ELF-1 (cell line): ENCODE measurements at regions not wholly inside any gene's neighbourhood (a gene's known extent, or its start where the extent isn't known, plus 50 kb on each side); places are given as distances from the start of the nearest gene placed in this dataset.
"Not testable (repeated sequence)": the region's sequence is repeated elsewhere in the genome, so short reads cannot be mapped to it uniquely, and the experiment has no call there.

Experiments used
- DNase-seq: peaks from one replicate; pipeline ENCODE4 v3.0.0-alpha.2; 2016; ENCODE audit warnings: low read depth, low spot score

DNA sequence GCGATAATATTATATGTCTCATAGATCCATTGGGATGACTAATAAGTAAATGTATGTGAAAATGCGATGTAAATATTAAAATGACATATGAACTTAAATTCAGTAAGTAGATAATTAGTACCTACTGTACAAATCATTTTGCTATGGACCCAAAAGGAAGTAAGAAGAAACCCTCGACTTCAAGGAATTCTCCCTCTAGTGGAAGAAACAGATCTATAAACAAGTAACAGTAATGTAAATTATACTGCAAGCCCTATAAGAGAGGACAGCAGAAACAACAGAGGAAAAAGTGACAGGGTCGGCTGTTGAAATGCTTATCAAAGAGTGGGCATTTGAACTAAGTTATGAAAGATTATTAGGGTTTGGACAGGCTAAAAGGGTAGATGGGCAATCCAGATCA, 320.3 kb downstream of the DMAC1 start:
- DNase-seq, result no peak

DNA sequence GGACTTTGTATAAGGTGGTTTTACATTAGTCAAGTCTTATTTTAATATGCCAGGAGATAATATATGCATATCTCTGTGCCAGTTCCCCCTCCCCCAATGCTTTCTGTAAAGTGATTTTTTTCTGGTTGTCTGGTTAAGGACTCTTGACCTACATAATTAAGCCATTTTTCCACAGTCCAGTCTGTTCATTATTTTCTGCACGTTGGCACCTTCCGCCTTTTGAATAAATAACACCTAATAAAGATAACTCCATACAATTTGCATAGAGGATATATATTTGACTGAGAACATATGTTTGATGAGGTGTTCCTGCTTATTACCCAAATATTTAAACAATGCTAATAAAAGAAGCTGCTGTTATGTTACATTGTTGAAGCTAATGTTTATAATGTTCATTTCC, 320.9 kb downstream of the DMAC1 start:
- no peak for DNase-seq

DNA sequence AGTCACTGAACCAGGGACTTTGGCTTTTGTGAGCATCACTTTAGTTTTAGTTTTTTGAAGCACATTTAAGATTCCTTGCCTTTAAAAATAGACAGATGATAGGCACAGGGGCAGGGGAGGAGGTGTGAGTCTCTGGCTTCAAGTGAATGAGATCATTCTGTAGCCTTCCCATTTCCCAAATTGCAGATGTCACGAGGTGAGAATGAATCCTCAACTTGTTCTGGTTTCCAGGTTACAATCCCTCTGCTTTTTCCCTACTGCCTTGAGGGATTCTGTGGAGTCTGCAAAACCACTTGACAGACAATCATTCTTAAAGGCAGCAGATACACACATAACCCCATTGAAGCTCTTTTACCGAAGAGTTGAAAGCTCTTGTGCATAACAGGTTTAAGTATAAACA, 332.4 kb downstream of the DMAC1 start:
- no peak for DNase-seq

DNA sequence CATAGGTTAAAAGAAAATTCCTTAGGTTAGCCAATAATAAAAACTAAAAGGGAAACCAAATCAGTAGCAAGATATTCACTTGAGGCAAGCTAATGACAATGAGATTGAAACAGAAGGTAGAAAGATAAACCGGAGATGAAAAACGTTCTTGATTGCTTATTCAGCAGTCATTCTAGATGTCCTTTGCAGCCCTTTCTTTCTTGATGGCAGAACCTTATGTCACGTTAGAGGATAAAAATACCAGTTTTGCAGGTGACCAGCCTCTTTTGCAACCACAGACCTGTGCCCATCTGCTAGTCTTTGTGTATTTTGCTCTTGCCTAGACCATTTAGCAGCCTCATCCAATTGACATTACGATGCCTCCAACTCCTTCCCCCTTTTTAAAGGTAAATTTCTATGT, 337.8 kb downstream of the DMAC1 start:
- no peak for DNase-seq

DNA sequence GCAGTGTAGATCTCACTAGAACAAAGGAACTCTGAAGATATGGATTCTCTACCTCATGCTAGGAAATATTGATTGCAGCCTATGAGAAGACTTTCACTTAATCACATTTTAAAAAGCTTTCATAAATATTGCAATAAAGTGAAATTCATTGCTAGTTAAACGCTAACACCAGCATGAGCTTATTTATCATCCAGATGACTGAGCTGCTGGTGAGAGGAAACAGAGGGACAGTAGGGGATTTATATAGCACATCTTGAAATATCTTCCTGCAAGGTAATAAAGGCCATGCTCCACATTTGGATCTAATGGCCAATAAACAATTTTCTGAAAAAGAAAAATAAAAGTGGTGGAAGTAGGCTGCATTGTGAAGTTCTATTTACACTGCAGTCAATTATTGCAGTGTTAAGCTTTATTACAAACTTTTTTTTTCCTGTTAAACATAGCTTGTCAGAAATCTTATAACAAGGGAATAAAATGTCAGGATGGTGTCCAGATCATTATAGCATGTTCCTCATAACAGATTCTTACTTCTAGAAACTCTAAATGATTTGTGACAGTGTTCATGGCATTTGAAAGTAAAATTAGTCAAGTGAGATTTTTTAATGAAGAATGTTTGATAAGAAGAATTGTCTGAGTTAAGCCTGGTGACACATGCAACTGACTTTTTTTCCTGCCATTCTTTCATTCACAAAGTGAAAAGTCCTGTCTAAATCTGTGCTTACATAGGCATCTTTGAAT, 342.6 kb downstream of the DMAC1 start:
- DNase-seq, result no peak

DNA sequence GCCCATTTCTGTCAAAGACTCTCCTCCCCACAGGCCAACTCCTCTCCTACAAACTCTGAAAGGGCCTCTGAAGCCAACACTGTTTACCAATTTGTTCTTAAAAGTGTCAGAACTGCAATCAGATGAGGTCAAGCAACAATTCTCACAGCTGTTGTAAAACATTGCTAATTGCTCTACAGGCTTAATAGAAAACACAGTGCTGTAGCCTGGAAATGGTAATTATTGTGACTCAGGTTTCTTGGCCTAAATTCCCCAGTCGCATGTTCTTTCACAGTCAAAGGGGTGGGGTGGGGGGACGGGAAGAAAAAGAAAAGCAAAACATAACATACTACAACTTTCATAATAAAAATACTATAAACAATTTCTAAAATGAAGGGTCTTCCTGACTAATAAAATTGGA, 343.2 kb downstream of the DMAC1 start:
- DNase-seq, result no peak

DNA sequence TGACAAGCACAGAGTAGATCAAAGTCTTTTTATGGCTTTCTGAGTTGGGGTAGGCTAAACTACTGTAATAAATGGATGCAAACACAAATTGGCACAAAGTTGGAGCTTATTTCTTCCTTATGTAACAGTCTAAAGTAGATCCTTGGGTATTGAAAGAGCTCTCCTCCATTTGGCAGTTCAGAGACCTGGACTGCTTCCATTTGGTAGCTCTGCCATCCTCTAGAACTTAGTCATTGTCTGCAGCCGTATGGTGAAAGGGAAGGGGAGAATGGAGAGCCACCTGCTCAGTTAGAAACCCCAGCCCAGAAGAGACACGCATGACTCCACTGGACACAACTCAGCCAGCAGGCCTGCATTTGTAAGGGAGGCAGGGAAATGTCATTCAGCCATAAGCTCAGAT, 345.0 kb downstream of the DMAC1 start:
- no peak for DNase-seq

DNA sequence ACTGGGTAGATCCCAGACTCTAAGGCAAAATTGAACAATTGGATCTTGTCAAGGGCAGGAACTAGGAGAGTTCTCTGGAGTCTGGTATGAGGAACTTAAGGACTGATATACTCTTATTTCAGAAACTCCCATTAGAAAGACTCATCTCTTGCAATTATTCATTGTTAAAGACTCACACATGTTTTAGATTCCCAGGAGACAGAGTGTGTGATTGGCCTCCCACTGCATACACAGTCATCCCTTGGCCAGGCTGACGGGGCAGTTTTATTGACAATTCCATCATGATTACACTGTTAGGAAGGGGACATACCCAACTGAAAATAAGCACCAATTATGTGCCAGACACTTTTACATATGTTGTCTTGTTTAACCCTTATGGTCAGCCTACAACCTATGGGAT, 347.2 kb downstream of the DMAC1 start:
- no peak for DNase-seq

DNA sequence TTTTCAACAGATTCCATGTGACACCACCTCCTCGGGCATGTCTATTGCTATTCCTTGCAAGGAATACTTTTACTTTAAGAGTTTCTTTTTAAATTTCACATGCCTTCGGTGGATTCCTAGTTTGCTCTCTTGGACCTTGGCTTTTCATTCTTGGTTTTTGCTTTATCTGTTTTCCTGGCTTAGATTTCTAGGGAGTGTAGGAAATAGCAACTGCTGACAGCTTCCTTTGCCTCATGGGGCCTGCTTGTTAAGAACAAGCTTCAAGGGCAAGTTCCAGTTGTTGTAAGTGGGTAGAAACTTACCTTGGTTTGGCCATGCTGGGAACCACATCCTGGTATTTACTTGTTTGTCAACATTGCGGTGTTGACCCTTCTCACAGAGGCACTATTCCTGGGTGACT, 348.5 kb downstream of the DMAC1 start:
- DNase-seq, result no peak

DNA sequence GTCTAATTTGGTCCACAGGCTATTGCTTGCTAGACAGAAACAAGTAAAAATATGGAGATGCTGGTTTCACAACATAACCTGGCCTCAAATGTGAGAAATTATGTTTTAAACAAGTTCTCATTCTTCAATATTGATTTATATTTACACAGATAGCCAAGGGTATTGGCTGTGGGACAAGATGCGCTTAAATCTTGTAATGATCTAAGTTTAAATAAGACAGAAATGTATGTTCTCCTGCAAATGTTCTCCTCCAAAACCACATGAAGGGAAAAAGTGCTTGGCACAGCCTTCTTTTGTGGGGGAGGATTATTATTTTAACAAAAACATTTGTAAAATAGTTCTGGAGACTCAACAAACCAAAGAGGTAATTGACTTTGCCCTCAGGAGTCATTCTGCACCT, 356.0 kb downstream of the DMAC1 start:
- DNase-seq, result no peak

DNA sequence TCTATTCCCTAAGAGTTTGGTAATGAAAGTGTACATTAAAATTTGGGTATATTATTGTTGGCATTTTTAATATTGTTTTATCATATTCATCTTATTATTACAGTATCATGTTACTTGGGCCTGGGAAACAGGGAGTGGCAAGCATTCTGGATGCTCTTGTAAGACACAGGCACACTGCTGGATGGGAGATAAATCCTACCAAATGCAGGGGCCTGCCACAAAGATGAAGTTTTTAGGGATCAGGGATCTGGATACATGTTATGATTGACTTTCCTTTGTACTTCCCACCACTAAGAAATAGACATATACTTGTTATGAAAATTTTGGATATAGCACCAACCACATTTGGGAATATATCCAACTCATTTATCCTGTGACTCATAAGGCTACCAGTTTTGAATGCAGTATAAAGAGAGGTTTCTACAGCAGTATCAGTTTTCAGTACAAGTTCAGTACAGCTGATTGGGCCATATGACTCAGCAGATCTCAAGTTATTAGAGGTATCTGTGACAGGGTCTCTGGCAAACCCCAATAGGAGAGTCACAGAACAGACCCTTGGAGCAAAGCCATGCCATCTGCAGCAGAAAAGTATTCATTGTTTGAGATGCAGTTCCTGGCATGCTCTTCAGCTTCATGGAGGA, 360.1 kb downstream of the DMAC1 start:
- no peak for DNase-seq

DNA sequence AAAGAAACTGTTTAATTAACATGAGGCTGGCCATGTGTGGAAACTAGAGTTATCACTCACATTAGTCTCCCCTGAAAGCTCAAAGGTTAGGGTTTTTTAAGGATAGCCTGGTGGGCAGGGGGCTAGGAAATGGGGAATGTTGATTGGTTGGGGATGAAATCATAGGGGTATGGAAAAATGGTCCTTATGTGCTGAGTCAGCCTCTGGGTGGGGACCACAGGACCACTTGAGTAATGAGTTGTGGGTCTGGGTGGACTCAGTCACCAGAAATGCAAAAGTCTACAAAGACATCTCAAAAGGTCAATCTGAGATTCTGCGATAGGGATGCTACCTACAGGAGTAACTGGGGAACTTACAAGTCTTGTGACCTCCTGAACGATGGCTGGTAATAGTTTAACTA, 362.8 kb downstream of the DMAC1 start:
- no peak for DNase-seq

DNA sequence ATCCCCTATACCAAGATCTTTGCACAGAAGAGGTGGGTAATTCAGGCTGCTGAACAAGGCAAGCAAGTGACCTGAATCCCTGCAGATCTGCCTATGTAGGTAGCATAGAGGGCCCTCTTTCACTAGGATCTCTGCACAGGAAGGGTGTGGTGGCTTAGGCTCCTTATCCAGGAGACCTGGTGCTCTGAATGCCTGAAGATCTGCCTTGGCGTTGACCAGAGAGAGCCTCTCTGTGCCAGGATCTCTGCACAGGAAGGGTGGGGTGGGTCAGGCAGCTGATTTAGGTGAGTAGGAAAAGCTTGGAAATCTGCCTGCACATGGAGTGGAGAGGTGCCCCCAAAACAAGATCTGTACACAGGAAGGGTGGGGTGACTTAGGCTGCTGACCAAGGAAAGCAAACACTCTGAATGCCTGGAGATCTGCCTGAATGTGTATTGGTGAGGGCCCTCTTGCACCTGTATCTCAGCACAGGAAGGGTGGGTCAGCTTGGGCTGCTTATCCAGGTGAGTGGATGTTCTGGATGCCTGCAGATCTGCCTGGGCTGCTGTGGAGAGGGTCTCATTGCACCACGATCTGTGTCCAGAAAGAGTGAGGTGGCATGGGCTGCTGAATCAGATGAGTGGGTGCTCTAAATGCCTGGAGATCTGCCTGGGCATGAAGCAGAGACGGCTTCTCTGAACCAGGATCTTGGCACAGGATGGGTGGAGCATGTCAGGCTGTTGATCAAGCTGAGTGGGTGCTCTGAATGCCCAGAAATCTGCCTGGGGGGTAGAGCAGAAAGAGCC, 365.9 kb downstream of the DMAC1 start:
- DNase-seq, result no peak

DNA sequence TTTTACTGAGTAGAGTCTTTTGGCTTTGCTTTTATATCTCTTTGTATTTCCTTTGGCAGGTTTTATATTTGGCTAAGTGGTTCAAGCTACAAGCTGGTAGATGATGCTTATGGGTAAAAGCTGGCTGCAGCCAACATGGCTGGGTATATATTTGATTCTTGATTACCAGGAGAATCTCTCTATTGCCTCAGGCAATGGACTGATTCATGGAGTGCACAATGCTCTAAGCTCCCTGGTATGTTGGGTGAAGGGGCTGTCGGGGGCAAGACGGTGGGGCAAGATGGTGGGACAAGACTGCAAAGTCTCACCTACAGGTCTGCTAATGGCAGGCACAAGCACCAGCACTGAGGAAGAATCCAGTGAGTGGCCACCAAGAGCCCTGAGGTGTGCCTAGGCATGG, 366.6 kb downstream of the DMAC1 start:
- DNase-seq, result no peak

DNA sequence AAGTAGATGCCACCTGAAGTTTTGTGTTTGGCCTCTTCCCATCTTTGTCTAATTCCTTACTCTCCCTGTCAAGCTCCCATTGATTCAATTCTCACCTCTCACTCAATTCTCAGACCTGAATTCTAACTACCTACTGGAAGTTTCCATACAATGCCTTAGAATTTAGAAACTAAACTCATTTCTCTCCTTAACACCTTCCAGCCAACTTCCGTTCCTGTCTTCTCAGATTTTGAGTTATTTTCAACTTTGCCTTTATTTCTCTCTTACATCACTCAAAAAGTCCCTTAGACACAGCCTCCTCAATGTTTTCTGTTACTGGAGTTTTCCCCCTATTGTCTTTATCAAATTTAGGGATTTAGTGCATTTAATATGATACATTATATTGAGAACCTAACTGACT, 382.2 kb downstream of the DMAC1 start:
- not testable (repeated sequence) for DNase-seq

DNA sequence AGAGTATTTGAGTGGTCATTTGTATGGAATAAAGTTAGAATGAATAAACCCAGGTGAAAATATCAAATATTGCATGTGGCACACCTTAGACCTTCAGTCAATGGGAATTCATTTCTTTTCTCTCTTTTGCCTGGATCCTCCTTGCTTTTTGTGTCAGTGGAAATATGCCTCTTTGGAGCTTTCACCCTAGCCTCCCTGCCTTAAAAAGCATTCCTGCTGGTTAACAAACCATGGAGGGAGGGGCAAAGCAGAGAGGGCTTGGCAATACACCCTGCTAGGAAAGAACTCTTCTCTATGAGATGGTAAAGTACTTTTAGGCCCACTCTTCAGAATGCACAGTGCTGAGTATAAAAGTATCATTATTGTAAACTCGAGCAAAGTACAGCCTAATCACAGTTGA, 383.7 kb downstream of the DMAC1 start:
- no peak for DNase-seq

DNA sequence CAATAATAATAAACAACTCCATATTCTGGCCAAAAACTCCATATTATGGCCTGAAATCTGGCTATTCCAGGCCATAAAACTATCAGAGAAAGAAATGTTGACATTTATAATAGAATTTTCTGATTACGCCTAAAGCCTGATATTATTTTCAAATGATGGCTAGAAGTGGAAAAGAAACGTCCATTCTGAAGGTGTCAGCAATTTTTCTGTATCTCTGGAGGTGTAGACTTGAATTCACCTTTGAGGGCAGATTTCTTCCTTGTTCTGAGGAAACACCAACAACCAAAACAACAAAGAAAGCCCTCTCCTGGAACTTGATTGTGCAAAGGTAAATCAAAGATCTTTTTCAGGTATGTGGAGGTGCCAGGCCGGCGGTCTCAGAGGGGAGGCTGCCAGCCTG, 390.7 kb downstream of the DMAC1 start:
- no peak for DNase-seq

DNA sequence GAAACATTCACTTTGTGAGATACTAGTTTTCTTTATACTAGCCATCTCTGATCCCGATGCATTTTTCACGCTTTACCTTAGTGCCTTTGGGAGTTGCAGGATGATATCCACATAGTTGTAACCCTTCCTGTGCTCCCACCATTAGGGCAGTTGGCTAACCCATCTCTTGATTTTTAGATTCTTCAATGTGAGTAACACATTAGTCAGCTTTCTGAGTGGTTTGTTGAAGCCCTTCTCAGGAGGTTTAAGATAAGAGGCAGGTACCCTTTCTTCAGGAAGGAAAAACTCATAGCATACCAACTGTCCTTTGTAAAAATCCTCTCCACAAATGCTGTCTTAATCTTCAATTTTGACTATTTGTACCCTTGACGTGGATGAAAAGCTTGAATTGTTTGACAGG, 392.3 kb downstream of the DMAC1 start:
- no peak for DNase-seq

DNA sequence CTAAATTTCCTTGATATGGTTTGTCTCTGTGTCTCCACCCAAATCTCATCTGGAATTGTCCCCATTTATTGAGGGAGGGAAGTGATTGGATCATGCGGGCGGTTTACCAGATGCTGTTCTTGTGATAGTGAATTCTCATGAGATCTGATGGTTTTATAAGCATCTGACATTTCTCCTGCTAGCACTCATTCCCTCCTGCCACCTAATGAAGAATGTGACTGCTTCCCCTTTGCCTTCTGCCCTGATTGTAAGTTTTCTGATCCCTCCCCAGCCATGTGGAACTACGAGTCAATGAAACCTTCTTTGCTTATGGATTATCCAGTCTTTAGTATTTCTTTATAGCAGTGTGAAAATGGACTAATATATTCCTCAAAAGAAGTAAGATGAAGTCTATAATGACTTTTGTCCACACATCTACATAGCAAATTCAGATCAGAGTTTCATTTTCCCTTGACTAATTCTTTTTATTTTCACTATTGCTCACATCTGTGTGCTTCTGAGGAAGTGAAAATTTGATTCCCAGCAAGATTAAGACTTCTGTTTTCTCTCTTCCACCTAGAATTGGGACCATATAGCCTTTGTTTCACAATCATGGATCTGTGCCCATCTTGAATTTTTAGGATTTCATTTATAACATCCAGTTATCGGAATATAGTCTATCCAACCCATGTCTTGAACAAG, 393.5 kb downstream of the DMAC1 start:
- no peak for DNase-seq

DNA sequence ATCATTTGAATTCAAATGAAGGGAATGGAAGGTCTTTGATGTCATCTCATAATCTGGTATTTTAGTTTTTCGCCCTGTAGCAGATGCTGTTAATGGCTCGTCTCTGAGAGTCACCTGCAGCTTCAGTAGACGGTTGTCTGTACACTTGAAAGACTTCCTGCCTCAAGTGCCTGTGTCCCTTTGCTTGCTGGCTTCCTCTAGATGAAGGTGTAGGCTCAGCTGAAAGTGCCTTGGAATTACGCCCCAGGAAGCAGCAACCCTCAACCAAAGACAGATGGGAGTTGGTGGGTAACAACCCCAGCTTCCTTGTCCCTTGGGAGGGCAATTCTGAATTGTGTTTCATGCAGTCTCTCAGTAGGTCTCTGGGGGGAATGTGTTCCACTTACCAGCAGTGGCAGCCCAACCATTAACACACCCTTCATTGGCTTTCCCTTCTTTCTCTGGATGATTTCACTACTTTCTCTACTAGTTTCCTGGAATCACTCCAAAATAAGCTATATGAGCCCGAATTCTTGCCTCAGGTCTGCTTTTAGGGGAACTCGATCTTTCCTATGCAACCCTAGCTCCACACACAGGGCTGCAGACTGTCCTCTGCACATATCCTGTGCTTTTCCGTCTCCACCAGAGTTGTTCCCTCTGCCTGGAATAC, 395.6 kb downstream of the DMAC1 start:
- no peak for DNase-seq

DNA sequence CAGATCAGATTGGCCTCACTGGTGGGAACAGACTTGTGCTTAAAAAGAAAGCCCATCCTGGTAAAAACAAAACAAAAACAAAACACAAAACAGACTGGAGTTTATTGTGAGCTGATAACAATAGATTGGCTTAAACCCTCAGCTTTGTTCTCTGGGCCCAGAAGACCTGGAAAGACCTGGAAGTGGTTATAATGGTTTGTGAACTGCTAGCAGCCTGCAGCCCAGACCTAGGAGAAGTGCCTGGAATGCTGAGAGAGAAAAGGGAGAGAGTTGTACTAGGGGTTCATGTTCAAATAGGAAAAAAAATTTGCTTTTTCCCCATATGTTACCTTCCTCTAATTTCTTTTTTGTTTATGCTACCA, 396.6 kb downstream of the DMAC1 start:
- DNase-seq, result peak; percentile 10
